HG02623 (cell line): ENCODE measurements at regions not wholly inside any gene's neighbourhood (a gene's known extent, or its start where the extent isn't known, plus 50 kb on each side); places are given as distances from the start of the nearest gene placed in this dataset.

ENCODE experiments used
- ATAC-seq: cut with Tn5 transposase; IDR thresholded peaks from one replicate; pipeline ENCODE4 v1.9.1; 2021; ENCODE audit warnings: moderate library complexity; ENCODE audit not compliant: unreplicated experiment

GRCh38 chr18:78571063-78571785, 408.4 kb upstream of the SALL3 start:
- ATAC-seq: no peak

DNA sequence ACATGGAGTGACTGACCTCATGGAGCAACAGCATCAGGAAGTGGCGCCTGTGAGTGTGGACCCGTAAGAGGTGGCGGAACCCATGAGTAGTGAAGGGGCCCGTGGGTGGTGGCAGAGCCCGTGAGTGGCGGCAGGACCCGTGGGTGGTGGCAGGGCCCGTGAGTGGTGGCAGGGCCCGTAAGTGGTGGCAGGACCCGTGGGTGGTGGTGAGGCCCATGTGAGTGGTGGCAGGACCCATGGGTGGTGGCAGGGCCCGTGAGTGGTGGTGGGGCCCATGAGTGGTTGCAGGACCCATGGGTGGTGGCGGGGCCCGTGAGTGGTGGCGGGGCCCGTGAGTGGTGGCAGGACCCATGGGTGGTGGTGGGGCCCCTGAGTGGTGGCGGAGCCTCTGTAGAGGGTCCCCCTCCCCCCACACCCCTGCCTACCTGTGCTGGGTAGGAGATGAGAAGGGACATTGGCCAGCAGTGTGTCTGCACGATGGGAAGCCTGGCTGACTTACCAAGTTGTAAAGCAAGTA, 407.7 kb upstream of the SALL3 start:
- no peak for ATAC-seq

- no peak for ATAC-seq
Measured at GRCh38 chr18:78573773-78574172, 405.8 kb upstream of the SALL3 start.

DNA sequence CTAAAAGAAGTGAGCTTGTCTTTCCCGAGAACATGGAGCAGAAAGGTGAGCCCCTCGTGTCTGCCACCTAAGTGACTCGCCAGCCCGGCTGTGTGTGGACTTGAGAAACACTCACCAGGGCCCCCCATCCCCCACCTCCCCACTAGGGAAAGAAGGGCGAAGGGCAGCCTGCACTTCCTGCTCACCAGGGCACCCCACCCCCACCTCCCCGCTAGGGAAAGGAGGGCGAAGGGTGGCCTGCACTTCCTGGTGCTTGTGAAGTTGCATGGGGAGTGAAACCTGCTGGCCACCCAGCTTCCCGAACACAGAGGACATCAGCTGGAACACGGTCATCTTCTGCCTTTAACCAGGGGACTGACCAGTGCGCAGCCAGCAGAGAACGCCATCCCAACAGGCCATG, 402.7 kb upstream of the SALL3 start:
- no peak for ATAC-seq

- no peak for ATAC-seq
Measured at GRCh38 chr18:78579449-78579848, 400.2 kb upstream of the SALL3 start.

DNA sequence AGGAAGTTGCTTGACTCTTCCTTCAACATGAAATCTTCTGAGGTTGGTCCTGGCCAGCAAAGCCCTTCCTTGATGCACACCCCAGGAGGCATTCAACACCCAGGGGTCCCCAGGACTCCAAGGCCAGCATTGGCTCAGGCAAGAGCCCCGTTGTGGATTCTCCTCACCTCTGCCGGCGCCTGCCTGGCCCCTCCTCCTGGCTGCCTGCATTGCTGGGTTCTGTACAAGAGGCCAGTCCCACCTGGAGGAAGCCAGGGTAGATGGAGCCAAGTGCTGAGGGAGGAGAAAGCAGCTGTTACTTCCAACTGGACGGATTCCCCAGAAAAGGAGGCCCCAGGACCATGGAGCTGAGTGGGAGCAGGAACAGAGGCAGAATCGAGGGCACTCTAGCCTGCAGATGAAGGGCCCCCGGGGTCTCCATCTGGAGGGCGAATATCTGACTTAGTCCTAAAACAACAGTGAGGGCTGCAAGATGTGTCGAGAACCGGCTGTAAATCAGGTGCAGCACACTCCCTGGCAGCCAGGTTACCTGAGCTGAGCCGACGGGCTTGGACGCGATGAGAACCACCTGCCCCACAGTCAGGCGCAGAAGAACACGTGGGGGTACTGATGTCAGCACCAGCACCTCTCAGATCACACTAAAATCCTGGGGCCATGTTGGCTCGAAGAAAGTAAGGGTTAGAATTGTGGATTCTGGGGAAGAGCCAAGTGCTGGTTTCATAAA, 399.6 kb upstream of the SALL3 start:
- ATAC-seq: no peak

GRCh38 chr18:78580835-78581339, 398.7 kb upstream of the SALL3 start:
- no peak for ATAC-seq

DNA sequence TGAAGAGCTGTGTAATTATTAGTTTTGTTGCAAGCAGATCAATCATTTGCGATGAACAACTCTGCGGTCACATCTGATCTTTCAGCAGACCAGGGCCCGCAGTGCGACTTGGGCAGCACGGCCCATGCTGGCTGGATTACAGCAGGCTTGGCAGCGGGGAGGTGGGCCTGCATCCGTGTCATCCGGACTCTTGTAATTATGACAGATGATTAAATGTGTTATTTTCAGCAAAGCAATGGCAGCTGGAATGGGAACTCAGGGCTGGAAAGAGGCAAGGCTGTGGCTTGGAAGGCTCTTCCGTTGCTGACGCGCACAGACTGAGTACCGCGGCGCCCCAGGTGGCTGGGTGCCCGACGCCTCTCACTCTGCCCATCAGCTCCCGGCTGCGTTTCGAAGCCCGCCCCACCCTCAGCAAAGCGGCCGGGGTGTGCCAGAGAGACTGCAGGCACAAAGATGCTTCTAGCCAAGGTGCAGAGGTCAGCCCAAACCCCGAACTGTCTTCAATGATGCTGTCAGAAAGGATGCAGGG, 397.4 kb upstream of the SALL3 start:
- no peak for ATAC-seq

- no peak for ATAC-seq
Measured at GRCh38 chr18:78582898-78583738, 396.5 kb upstream of the SALL3 start.

DNA sequence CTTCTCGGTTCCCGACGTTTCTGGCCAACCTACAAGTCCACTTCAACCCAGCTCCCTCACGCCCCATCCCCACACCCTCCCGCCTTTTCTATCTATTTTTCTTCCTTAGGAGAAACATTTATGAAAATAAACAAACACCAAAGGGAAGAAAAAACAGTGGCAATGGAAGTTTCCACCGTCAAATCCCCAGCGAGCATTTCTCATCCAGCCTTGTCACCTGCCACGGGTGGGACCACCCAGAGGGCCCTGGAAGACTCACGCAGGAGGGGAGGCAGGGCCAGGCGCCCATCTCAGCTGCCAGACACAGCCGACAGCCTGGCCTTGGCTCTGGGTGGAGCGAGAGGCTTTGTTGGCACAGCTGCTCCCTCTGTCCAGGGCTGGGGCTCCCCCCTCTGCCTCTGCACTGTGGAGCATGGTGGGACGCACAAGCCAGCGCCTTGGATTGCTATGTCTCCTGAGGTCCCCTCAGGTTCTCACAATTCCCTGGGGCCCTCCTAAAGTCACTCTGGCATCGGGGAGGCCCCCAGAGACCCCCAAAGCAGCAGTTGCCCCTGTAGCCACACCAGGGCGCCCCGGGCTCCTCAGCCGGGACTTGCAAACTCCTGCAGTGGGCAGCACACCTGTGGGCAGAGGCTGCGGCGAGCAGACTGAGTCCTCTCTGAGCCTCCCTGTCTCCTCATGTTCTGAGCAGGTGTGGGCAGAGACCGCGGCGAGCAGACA, 395.7 kb upstream of the SALL3 start:
- no peak for ATAC-seq

DNA sequence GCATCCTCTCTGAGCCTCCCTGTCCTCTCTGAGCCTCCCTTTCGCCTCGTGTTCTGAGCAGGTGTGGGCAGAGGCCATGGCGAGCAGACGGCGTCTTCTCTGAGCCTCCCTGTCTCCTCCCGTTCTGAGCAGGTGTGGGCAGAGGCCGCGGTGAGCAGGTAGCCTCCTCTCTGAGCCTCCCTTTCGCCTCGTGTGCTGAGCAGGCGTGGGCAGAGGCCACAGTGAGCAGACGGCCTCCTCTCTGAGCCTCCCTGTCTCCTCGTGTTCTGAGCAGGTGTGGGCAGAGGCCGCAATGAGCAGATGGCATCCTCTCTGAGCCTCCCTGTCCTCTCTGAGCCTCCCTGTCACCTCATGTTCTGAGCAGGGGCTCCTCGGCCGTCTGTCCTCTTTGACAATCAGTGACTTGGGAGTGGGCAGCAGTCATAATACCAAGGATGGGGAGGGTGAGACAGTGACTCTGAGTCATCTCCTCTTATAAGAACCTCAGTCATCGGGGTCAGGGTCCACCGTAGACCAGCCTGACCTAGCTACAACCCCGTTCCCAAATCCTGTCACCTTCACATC, 395.1 kb upstream of the SALL3 start:
- ATAC-seq: no peak

DNA sequence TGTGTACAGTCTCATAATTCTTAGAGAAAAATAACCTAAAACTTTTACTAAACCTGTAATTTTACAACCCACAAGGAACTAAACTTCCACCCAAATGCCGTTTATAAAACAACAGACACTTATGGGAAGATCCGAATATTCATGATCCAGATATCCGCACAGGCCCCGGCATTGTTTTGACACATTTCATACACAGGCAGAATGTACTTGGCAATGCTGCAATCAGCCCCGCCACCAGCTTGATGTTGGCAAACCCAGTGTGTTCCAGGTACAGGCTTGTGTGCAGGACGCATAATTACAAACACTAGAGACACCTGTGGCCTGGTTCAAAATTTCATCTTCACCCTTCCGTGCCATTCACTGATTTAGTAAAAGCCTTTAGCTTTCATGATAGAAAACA, 393.0 kb upstream of the SALL3 start:
- no peak for ATAC-seq

DNA sequence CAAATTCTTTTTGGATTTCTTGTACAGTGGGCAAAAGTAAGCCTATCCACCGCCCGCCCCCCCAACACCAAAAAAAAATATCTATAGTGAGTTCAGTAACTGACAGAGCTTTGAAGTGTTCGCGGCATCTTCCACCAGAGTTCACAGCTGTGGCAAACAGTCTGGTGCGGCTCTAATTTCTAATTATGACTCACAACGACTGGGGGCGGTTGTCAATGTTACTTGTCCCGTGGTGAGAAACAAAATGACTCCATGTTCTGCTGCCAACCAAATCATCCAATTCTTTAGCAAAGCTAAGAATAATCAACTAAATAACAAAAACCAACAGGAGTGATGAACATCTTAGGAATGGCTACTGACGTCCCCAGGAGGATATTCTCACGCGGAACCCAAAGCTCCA, 392.5 kb upstream of the SALL3 start:
- no peak for ATAC-seq

- ATAC-seq: no peak
Measured at GRCh38 chr18:78587626-78588600, 391.7 kb upstream of the SALL3 start.

DNA sequence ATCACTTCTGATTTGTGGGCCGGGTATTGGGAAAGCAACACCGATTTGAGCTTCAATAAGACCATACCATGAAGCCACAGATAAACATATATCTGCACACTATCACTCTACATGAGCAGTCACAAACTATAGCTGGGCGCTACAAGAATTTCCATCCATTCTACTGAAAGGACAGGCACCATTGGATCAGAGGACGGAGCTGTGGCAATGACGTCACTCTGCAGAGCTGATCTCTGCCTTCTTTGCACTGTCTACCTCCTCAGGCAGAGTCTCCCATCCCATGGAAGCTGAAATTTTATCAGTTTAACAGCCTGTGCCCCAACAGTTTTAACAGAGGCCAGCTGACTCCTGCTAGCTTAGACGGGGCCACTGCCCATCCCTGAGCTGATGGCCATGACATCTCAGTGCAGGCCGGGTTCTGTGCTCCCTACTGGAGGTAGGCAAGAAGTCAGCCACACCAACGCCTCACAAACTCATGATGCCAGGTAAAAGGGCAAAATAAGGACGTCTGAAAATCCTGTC, 389.6 kb upstream of the SALL3 start:
- no peak for ATAC-seq

GRCh38 chr18:78595453-78595852, 384.2 kb upstream of the SALL3 start:
- no peak for ATAC-seq

- ATAC-seq: no peak
Measured at GRCh38 chr18:78595924-78596573, 383.6 kb upstream of the SALL3 start.

DNA sequence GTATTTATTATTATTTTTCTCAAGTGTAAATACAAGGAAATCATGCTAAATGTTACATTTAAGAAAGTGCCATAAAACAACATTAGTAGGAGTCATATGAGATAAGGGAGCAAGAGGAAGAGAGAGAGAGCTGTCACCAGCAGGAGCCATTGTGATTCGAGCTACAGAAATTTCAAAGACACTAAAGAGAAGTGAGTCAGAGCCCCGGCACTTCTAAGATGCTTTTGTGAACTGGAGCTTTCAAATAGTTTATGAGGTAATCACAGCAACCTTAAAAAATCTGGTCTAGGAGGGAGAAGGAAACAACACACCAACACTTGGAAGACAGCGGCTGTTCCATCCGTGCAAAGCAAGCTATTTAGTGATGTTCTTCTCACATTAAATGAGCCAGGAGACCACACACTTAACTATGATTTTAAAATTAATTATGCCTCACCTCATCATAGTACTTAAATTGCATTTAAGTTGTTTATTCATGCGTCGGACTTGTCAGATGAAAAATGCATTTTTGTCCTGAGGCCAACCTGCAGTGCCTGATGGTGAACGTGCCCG, 382.7 kb upstream of the SALL3 start:
- ATAC-seq: no peak
